Stimulated activated naive CD8-positive, alpha-beta T cell treated with anti-CD3 and anti-CD28 coated beads, Interleukin-15, Interleukin-2, amounts not matched to agents 100 U/mL and 50 U/mL, for 24 hours (primary cell): ENCODE measurements at regions not wholly inside any gene's neighbourhood (a gene's known extent, or its start where the extent isn't known, plus 50 kb on each side); places are given as distances from the start of the nearest gene placed in this dataset.
A peak's percentile ranks its signal among the peaks of the same experiment; 100 is the strongest.
"Not testable (repeated sequence)": the region's sequence is repeated elsewhere in the genome, so short reads cannot be mapped to it uniquely, and the experiment has no call there.

Experiments
- ATAC-seq: fragments of 150-1000 bp; cut with Tn5 transposase; one replicate; pipeline ENCODE4 v1.10.0; 2021
- DNase-seq: peaks from one replicate; pipeline ENCODE4 v3.0.0; 2021

- DNase-seq, result no peak
These were observed 332.2 kb downstream of the GADD45G start for GRCh38 chr9:89937051-89937450.

GRCh38 chr9:89939181-89939580 lies 334.4 kb downstream of the GADD45G start:
- DNase-seq (no peak), ATAC-seq (no peak)

More at GRCh38 chr9:89937051-89937450, 332.2 kb downstream of the GADD45G start:
- ATAC-seq, result no peak

- ATAC-seq (no peak), DNase-seq (no peak)
These were observed 334.9 kb downstream of the GADD45G start for GRCh38 chr9:89939626-89940292.

- ATAC-seq, result no peak
- no peak for DNase-seq
These were observed 335.8 kb downstream of the GADD45G start for GRCh38 chr9:89940625-89941024.

GRCh38 chr9:89941875-89942274 lies 337.1 kb downstream of the GADD45G start:
- peak; percentile 72 for ATAC-seq
- no peak for DNase-seq

GRCh38 chr9:89942643-89943042 lies 337.8 kb downstream of the GADD45G start:
- ATAC-seq, result no peak
- no peak for DNase-seq

GRCh38 chr9:89943309-89943708 lies 338.5 kb downstream of the GADD45G start:
- ATAC-seq, result no peak

GRCh38 chr9:89943728-89944127 lies 338.9 kb downstream of the GADD45G start:
- ATAC-seq, result no peak
- no peak for DNase-seq

More at GRCh38 chr9:89943309-89943708, 338.5 kb downstream of the GADD45G start:
- no peak for DNase-seq

GRCh38 chr9:89945133-89945532 lies 340.3 kb downstream of the GADD45G start:
- ATAC-seq (no peak), DNase-seq (no peak)

- ATAC-seq (no peak), DNase-seq (no peak)
These were observed 341.9 kb downstream of the GADD45G start for GRCh38 chr9:89946741-89947140.

- DNase-seq (no peak), ATAC-seq (no peak)
These were observed 344.3 kb downstream of the GADD45G start for GRCh38 chr9:89949111-89949510.

- DNase-seq, result no peak
These were observed 346.9 kb downstream of the GADD45G start for GRCh38 chr9:89951675-89952074.

GRCh38 chr9:89952401-89952800 lies 347.6 kb downstream of the GADD45G start:
- ATAC-seq (peak; percentile 55), DNase-seq (no peak)

More at GRCh38 chr9:89951675-89952074, 346.9 kb downstream of the GADD45G start:
- no peak for ATAC-seq

GRCh38 chr9:89953263-89953662 lies 348.5 kb downstream of the GADD45G start:
- ATAC-seq, result peak; percentile 40
- DNase-seq, result not testable (repeated sequence)

- DNase-seq (no peak), ATAC-seq (no peak)
These were observed 349.2 kb downstream of the GADD45G start for GRCh38 chr9:89953824-89954615.

- no peak for ATAC-seq
- no peak for DNase-seq
These were observed 350.3 kb downstream of the GADD45G start for GRCh38 chr9:89955144-89955543.

GRCh38 chr9:89955626-89956025 lies 350.8 kb downstream of the GADD45G start:
- ATAC-seq (no peak), DNase-seq (no peak)

- no peak for ATAC-seq
- no peak for DNase-seq
These were observed 351.5 kb downstream of the GADD45G start for GRCh38 chr9:89956331-89956730.

GRCh38 chr9:89956907-89957306 lies 352.1 kb downstream of the GADD45G start:
- DNase-seq (no peak), ATAC-seq (no peak)

- ATAC-seq (no peak), DNase-seq (no peak)
These were observed 353.3 kb downstream of the GADD45G start for GRCh38 chr9:89958086-89958485.

GRCh38 chr9:89961616-89962341 lies 357.0 kb downstream of the GADD45G start:
- ATAC-seq, result peak; percentile 66
- DNase-seq, result no peak

GRCh38 chr9:89963280-89963679 lies 358.5 kb downstream of the GADD45G start:
- DNase-seq (no peak), ATAC-seq (no peak)

- DNase-seq (no peak), ATAC-seq (no peak)
These were observed 362.7 kb downstream of the GADD45G start for GRCh38 chr9:89967527-89967926.
